Activated CD4-positive, alpha-beta T cell treated with anti-CD3 and anti-CD28 coated beads, Interleukin-2, Interleukin-6, amounts not matched to agents 100 ng/mL and 50 ng/mL, durations not matched to agents 16 hours and 8 hours (primary cell): ENCODE measurements at regions not wholly inside any gene's neighbourhood (a gene's known extent, or its start where the extent isn't known, plus 50 kb on each side); places are given as distances from the start of the nearest gene placed in this dataset.

Experiments
- DNase-seq: peaks from one replicate; pipeline ENCODE4 v3.0.0-alpha.2; 2020

- no peak for DNase-seq
Measured at GRCh38 chr13:104043184-104043583, 977.0 kb upstream of the SLC10A2 start.

- DNase-seq, result no peak
Measured at GRCh38 chr13:104034891-104035290, 968.7 kb upstream of the SLC10A2 start.

DNA sequence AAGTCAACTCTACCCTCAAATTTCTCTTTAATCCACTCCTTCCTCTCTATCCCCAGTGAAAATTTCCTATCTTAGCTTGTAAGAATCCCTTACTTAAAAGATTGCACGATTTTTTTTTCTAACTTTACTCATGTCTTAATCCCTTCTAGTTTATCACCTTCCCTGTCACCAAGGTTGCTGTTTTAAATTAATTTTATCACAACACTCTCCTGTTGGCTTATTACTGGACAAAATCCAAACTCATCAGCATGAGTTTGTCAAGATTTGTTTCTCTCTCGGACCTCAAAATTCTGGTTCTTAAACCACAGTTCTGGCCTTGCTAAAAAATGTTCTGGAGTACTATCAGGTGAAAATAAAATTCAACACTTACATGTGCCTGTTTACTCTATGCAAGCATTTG, 959.1 kb upstream of the SLC10A2 start:
- no peak for DNase-seq

DNA sequence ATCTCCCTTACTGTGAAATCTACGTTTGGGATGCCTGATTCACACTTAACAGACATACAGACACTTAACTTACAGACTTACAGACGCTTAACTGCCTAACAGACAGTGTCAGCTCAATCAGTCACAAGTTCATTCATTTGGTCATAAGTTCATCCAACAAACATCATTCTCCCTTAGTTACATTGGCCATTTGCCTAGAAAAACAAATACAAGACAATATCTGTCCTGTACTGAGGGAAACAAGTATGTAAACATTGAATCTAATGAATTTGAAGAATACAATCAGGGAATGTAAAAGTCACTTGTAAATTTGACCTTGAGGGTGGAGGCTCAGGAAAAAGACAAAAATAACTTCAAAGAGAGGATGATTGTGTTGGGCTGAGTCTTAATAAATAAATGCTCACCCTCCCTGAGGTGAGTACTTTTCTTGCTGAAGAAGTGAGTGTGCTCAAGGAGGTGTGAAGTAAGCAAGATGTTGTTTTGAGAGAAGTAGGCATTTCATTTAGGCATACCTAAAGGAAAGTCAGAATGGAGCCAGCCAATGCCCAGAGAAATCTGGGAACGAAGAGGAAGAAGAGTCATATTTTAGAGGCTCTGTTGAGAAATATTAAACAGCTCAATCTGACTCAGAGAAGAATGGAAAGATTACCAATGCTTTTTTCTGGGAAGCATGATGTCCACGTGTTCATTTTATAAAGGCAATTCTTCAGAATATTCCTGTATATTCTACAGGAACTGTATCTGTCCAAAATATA, 958.4 kb upstream of the SLC10A2 start:
- DNase-seq, result no peak

- DNase-seq, result no peak
Measured at GRCh38 chr13:104021806-104022397, 955.7 kb upstream of the SLC10A2 start.

DNA sequence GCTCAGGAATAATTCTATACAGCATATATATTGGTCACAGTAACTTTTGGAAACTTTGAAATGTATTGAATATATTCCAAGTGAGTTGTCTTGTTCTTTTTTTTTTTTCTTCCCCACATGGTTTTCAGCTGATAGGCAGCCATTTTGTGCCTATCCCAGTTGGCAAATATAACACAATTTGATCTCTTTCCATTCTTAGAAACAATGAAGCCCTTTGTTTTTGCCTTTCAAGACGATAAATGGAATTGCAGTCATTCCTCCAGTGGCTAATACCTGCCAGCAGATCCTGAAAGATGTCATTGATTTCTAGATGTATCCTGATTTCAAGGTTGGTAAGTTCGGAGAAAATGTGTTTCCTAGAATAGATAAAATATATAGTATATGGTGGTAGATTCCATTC, 951.1 kb upstream of the SLC10A2 start:
- no peak for DNase-seq

- no peak for DNase-seq
Measured at GRCh38 chr13:104015646-104016396, 949.6 kb upstream of the SLC10A2 start.

- DNase-seq, result no peak
Measured at GRCh38 chr13:104014803-104015645, 948.8 kb upstream of the SLC10A2 start.

GRCh38 chr13:104011505-104012241, 945.5 kb upstream of the SLC10A2 start:
- DNase-seq, result no peak

GRCh38 chr13:104008541-104009435, 942.6 kb upstream of the SLC10A2 start:
- DNase-seq, result no peak

- DNase-seq, result no peak
Measured at GRCh38 chr13:104008075-104008474, 941.9 kb upstream of the SLC10A2 start.

GRCh38 chr13:104006625-104007075, 940.4 kb upstream of the SLC10A2 start:
- DNase-seq, result no peak

DNA sequence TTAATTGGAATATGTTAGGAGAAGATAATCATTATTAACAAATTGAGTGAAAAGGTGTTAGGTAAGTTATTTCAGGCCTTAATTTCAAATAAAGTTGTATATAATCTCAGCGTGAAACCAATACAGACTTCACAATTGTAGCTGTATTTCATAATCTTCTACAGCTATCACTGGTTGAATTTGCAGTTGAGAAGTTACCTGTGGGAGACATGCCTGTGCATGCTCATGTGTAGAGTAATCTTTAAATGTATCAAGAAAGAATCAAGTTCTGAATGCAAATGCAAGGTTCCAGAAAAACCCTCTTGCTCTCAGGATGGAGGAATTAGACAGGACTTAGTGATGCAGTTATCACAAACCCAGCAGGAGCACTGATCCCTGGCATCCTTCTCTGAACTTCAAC, 938.4 kb upstream of the SLC10A2 start:
- DNase-seq, result no peak

DNA sequence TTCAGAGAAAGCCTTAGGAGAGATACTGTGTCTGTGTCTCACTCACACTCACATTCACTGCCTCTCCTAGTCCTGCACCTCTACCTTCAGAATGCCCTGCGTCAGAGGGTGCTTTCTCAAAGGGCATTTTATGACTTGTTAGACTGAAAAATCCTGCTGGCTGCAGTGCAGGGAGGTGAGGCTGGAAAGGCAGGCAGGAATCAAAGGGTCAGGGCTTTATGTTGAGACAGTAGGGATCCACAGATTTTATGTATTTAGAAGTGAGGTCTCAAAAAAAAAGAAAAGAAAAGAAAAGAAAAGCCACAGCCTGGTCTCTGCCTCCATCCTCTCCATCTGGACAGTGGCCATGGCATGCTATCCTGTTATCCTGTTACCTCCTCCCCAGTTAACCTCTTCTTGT, 936.0 kb upstream of the SLC10A2 start:
- DNase-seq, result no peak

GRCh38 chr13:104001766-104002165, 935.5 kb upstream of the SLC10A2 start:
- no peak for DNase-seq

- DNase-seq, result no peak
Measured at GRCh38 chr13:103996733-103997132, 930.5 kb upstream of the SLC10A2 start.

DNA sequence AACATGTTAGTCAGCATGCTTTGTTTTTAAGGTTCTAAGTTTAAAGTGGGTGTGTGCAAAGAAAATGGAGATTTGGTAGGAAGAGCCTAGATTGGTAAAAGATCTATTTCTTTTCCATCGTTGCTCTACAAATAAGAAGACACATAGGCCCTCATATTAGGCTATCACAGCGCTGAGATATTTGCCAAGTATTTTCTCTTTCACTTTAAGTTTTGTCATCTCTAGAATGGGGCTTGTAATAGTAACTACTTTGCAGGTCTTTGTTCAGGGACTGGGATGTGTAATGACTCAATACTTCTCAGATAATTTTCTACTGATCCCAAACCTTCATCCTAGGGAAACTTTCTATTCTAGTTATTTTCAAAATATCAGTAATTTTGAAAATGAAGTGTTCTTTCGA, 917.7 kb upstream of the SLC10A2 start:
- DNase-seq, result no peak

- DNase-seq, result no peak
Measured at GRCh38 chr13:103976371-103976770, 910.2 kb upstream of the SLC10A2 start.

DNA sequence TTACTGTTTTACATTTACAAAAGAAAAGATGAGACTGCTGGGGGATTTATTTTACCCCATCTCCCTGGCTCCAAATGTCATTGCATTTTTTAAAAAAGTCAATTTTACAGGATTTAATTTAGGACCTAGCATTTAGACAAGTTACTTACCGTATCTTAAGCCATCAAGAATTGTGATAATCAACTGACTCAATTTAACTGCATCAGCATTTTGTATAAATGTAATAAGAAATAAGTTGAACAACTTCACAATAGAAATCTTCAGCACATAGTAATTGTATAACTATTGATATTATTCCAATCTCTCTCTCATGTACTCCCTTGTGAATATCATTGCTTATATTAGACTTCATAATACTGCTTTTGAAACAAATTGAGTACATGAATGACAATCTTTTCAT, 907.5 kb upstream of the SLC10A2 start:
- no peak for DNase-seq

DNA sequence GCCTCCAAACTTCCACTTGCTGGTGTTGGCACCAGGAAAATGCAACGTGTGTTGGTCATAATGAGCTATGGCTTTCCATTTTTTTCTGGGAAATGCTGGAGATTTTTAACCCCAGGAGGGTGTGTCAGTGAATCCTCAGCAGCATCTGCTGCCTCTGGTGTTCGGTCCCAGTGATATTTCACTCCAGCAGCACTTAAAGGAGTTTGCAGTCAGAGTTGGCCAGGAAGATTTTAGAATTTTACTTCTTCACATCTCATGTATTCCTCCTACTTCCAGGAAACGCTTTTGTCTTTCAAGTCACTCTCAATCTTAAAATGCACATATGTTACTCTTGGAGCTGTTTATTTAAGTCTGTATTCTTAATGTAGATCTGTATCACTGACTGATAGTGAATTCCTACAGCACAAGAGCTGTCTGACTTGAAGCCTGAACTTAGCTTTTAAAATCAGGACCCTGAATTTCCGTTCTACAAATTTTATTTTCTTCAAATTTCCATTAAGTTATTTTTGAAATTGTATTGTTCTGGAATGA, 903.4 kb upstream of the SLC10A2 start:
- no peak for DNase-seq
